Fibroblast of mammary gland (primary cell): ENCODE measurements at regions not wholly inside any gene's neighbourhood (a gene's known extent, or its start where the extent isn't known, plus 50 kb on each side); places are given as distances from the start of the nearest gene placed in this dataset.

Source experiments
- DNase-seq: peaks from one replicate; pipeline ENCODE4 v3.0.0-alpha.2; 2010; ENCODE audit warnings: low read depth
- H3K4me3 ChIP-seq: 2 replicates; pipeline ENCODE4 v1.5.1; 2011; ENCODE audit warnings: low read depth, mild to moderate bottlenecking, low read length, moderate library complexity; ENCODE audit not compliant: control insufficient read depth
- TF ChIP-seq, protein P1 (sequence below): conservative IDR thresholded peaks from 2 replicates; pipeline ENCODE4 v1.5.1; 2011; ENCODE audit warnings: low read depth, low read length, inconsistent platforms; ENCODE audit not compliant: control insufficient read depth, insufficient read depth

- DNase-seq: peak; percentile 38
- TF ChIP-seq, protein P1, sequence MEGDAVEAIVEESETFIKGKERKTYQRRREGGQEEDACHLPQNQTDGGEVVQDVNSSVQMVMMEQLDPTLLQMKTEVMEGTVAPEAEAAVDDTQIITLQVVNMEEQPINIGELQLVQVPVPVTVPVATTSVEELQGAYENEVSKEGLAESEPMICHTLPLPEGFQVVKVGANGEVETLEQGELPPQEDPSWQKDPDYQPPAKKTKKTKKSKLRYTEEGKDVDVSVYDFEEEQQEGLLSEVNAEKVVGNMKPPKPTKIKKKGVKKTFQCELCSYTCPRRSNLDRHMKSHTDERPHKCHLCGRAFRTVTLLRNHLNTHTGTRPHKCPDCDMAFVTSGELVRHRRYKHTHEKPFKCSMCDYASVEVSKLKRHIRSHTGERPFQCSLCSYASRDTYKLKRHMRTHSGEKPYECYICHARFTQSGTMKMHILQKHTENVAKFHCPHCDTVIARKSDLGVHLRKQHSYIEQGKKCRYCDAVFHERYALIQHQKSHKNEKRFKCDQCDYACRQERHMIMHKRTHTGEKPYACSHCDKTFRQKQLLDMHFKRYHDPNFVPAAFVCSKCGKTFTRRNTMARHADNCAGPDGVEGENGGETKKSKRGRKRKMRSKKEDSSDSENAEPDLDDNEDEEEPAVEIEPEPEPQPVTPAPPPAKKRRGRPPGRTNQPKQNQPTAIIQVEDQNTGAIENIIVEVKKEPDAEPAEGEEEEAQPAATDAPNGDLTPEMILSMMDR: no peak
- no peak overlapping the region for H3K4me3 ChIP-seq
Measured at GRCh38 chr18:73461780-73462059, 593.9 kb upstream of the NETO1 start.

GRCh38 chr18:73461038-73461779 lies 593.4 kb upstream of the NETO1 start:
- TF ChIP-seq, protein P1: no peak
- no peak overlapping the region for H3K4me3 ChIP-seq
- DNase-seq: no peak

DNA sequence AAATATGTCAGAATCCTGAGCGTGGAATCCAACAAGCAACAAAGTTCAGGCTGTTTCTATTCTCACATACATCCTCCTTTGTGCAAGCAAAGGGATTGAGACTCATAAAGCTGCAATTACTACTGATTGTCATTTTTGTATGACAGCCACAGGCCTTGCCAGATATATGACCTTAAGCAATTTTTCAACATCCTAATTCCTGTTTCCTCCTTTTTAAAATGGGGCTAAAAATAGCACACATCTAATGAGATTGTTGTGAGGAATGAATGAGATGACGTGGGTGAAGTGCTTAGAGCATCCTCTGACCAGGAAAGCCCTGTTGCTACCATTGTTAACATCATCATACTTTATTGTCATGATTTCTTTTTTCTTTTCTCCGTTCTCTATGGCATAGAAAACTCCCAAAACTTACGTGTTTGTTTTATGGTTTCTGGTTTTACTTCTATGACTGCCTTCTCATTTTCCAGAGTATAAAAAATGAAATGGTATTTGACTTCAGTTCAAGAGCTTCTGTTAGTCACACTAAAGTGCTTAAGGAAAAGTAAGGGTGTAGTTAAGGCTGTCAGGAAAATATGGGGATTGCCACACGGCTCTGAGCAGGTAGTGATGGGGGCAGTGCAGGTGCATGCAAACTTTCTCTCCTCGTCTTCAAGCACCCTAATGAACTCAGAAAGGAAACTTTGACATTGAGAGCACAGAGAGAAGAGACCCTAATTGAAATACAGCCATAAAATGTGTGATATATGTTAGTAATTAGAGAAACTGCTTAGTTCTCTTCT lies 590.6 kb upstream of the NETO1 start:
- TF ChIP-seq, protein P1: no peak
- DNase-seq: no peak
- no peak overlapping the region for H3K4me3 ChIP-seq

DNA sequence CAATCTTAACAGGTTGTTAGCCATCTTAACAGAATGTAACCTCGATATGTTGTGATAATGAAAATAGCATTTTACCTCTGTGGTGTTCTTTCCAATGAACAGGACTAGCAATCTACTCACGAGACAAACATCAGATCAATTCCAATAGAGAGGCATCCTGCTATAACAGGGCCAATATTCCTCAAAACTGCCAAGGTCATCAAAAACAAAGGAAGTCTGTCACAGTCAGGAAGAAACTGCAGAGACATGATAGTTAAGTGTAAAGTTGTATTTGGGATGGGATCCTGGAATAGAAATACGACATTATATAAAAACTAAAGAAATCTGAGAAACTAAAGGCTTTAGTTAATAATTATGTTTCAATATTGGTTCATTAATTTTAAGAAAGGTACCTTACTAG lies 588.9 kb upstream of the NETO1 start:
- no peak for DNase-seq
- H3K4me3 ChIP-seq: no peak overlapping the region
- TF ChIP-seq, protein P1: no peak

- H3K4me3 ChIP-seq: no peak overlapping the region
- TF ChIP-seq, protein P1: no peak
- DNase-seq: no peak
Measured at GRCh38 chr18:73452866-73453265, 585.1 kb upstream of the NETO1 start.

- TF ChIP-seq, protein P1: no peak
- no peak overlapping the region for H3K4me3 ChIP-seq
- DNase-seq: peak; percentile 20
Measured at GRCh38 chr18:73446502-73446901, 578.7 kb upstream of the NETO1 start.
